Osteoblast (primary cell): ENCODE measurements at regions not wholly inside any gene's neighbourhood (a gene's known extent, or its start where the extent isn't known, plus 50 kb on each side); places are given as distances from the start of the nearest gene placed in this dataset.

ENCODE experiments used
- DNase-seq: peaks from one replicate; pipeline ENCODE4 v3.0.0; 2011; ENCODE audit warnings: low spot score, mixed read lengths; ENCODE audit not compliant: insufficient read length; ENCODE audit errors: missing footprints
- H2AFZ ChIP-seq: 2 replicates; pipeline ENCODE4 v1.6.0; 2011; ENCODE audit warnings: mild to moderate bottlenecking, low read length
- H3K27ac ChIP-seq: 2 replicates; pipeline ENCODE4 v1.5.1; 2011; ENCODE audit warnings: mild to moderate bottlenecking, low read depth, low read length, moderate library complexity
- H3K27me3 ChIP-seq: 2 replicates; pipeline ENCODE4 v1.6.0; 2012; ENCODE audit warnings: mild to moderate bottlenecking, control low read depth, inconsistent platforms, low read length, moderate library complexity; ENCODE audit not compliant: insufficient read depth
- H3K36me3 ChIP-seq: 2 replicates; pipeline ENCODE4 v1.5.1; 2011; ENCODE audit warnings: mild to moderate bottlenecking, low read length, control low read depth, moderate library complexity; ENCODE audit not compliant: insufficient read depth
- H3K4me1 ChIP-seq: 2 replicates; pipeline ENCODE4 v1.5.1; 2011; ENCODE audit warnings: mild to moderate bottlenecking, low read length, control low read depth, moderate library complexity; ENCODE audit not compliant: insufficient read depth
- H3K4me2 ChIP-seq: 2 replicates; pipeline ENCODE4 v1.6.0; 2011; ENCODE audit warnings: mild to moderate bottlenecking, low read length; ENCODE audit not compliant: insufficient read depth
- H3K4me3 ChIP-seq: fragments of 200-600 bp; sonication (generic); 3 replicates; pipeline ENCODE4 v1.5.1; 2012; ENCODE audit warnings: mild to moderate bottlenecking, low read length, inconsistent platforms; ENCODE audit not compliant: insufficient read depth
- H3K79me2 ChIP-seq: 2 replicates; pipeline ENCODE4 v1.6.0; 2012; ENCODE audit warnings: mild to moderate bottlenecking, low read length, control low read depth, inconsistent platforms; ENCODE audit not compliant: insufficient read depth
- H3K9me3 ChIP-seq: 2 replicates; pipeline ENCODE4 v1.5.1; 2011; ENCODE audit warnings: low read depth, low read length, control low read depth
- H4K20me1 ChIP-seq: 2 replicates; pipeline ENCODE4 v1.6.0; 2012; ENCODE audit warnings: mild to moderate bottlenecking, low read length, control low read depth; ENCODE audit not compliant: insufficient read depth
- CTCF ChIP-seq: IDR thresholded peaks from 2 replicates; pipeline ENCODE4 v1.5.1; 2011; ENCODE audit warnings: mild to moderate bottlenecking, low read depth, low read length, moderate library complexity; ENCODE audit errors: extremely low read depth

- H3K27me3 ChIP-seq, result no peaks in the 10 kb centered on the region
- H3K36me3 ChIP-seq, result no peaks in the 10 kb centered on the region
- no peak overlapping the region for H3K4me3 ChIP-seq
- no peak overlapping the region for H2AFZ ChIP-seq
- no peaks in the 10 kb centered on the region for H3K9me3 ChIP-seq
- peaks cover 4% of the 10 kb centered on the region for H3K4me1 ChIP-seq
- H4K20me1 ChIP-seq, result no peaks in the 10 kb centered on the region
- no peak overlapping the region for H3K27ac ChIP-seq
- H3K79me2 ChIP-seq, result no peaks in the 10 kb centered on the region
- TF ChIP-seq CTCF, result no peak
- no peak for DNase-seq
- no peak overlapping the region for H3K4me2 ChIP-seq
Observed at GRCh38 chr18:69162649-69163048, 238.0 kb upstream of the DOK6 start.

- no peaks in the 10 kb centered on the region for H3K9me3 ChIP-seq
- no peaks in the 10 kb centered on the region for H3K36me3 ChIP-seq
- H3K4me3 ChIP-seq, result no peak overlapping the region
- H3K4me1 ChIP-seq, result no peaks in the 10 kb centered on the region
- no peak overlapping the region for H3K4me2 ChIP-seq
- no peaks in the 10 kb centered on the region for H4K20me1 ChIP-seq
- no peak for DNase-seq
- H3K27ac ChIP-seq, result no peak overlapping the region
- no peaks in the 10 kb centered on the region for H3K27me3 ChIP-seq
- H3K79me2 ChIP-seq, result no peaks in the 10 kb centered on the region
- H2AFZ ChIP-seq, result no peak overlapping the region
- no peak for TF ChIP-seq CTCF
Observed at GRCh38 chr18:69172046-69172445, 228.6 kb upstream of the DOK6 start.

GRCh38 chr18:69175681-69176080 is 225.0 kb upstream of the DOK6 start:
- no peak for DNase-seq
- TF ChIP-seq CTCF, result no peak
- H3K27me3 ChIP-seq, result no peaks in the 10 kb centered on the region
- no peak overlapping the region for H3K4me3 ChIP-seq
- no peaks in the 10 kb centered on the region for H3K9me3 ChIP-seq
- no peak overlapping the region for H2AFZ ChIP-seq
- no peak overlapping the region for H3K27ac ChIP-seq
- no peak overlapping the region for H3K4me2 ChIP-seq
- no peaks in the 10 kb centered on the region for H3K4me1 ChIP-seq
- H4K20me1 ChIP-seq, result no peaks in the 10 kb centered on the region
- H3K36me3 ChIP-seq, result no peaks in the 10 kb centered on the region
- no peaks in the 10 kb centered on the region for H3K79me2 ChIP-seq

- DNase-seq, result no peak
- no peaks in the 10 kb centered on the region for H4K20me1 ChIP-seq
- no peak overlapping the region for H3K4me3 ChIP-seq
- no peak overlapping the region for H3K27ac ChIP-seq
- H3K79me2 ChIP-seq, result no peaks in the 10 kb centered on the region
- no peaks in the 10 kb centered on the region for H3K9me3 ChIP-seq
- no peak overlapping the region for H2AFZ ChIP-seq
- H3K27me3 ChIP-seq, result no peaks in the 10 kb centered on the region
- TF ChIP-seq CTCF, result no peak
- no peaks in the 10 kb centered on the region for H3K4me1 ChIP-seq
- no peak overlapping the region for H3K4me2 ChIP-seq
- no peaks in the 10 kb centered on the region for H3K36me3 ChIP-seq
Observed at GRCh38 chr18:69176741-69177140, 223.9 kb upstream of the DOK6 start.
